ENCODE measurements at regions not wholly inside any gene's neighbourhood (a gene's known extent, or its start where the extent isn't known, plus 50 kb on each side); places are given as distances from the start of the nearest gene placed in this dataset.

DNA sequence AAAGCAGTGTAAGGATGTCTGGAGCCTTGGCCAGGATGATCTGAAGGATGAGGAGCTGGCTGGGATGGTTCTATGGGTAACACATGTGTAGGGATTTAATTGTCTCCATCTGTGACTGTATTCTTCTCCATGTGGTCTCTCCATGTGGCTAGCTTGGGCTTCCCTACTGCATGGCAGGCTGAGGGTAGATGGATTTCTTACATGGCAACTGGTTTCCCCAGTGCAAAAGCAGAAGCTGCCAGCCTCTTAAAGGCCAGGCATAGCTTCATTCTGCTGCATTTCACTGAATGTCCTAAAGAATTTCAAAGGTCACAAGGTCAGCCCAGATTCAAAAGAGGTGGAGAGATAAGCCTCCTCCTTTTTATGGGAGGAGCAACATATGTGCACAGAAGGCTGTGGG is 61.7 kb downstream of the XCL2 start:
- Histone ChIP-seq H3K4me2 (ENCODE audit: low read depth, low read length) (no peak overlapping the region), H3K9ac (ENCODE audit: insufficient read depth, low read depth, low read length) (no peak overlapping the region), H3K27me3 (ENCODE audit: control insufficient read depth in 1 of 2, insufficient read depth in 2 of 2, low read length in 2 of 2) (no peaks in the 10 kb centered on the region), H3K27ac (ENCODE audit: extremely low read length, insufficient read depth, low read length) (no peak overlapping the region), H2AFZ (ENCODE audit: low read length) (no peak overlapping the region), H3K79me2 (ENCODE audit: insufficient read depth, low read length) (peaks cover 2% of the 10 kb centered on the region), H3K36me3 (replicated peaks in 1 of 2; ENCODE audit: control insufficient read depth in 1 of 2, insufficient read depth in 2 of 2, low read length in 2 of 2) (0 out of 5 replicates have a peak, but pooled peaks cover 1 to 6% of the 10 kb centered on the region in 2 experiments), H3K4me3 (replicated peaks in 1 of 3; ENCODE audit: insufficient read depth in 1 of 3, low read depth in 2 of 3, low read length in 3 of 3) (no peak overlapping the region), H4K20me1 (ENCODE audit: insufficient read depth, low read length) (no peaks in the 10 kb centered on the region), H3K9me3 (ENCODE audit: low read length) (no peaks in the 10 kb centered on the region), H3K4me1 (ENCODE audit: insufficient read depth, low read length) (peaks cover 50% of the 10 kb centered on the region)
- peak; percentile 26 for FAIRE-seq
- in situ Hi-C loops (cut with HindIII; ENCODE audit: extremely low pct_ligation_motif_present, low pct_unique_long_range_greater_than_20kb) (no loop called here), intact Hi-C loops (cut with micrococcal nuclease; ENCODE audit: unreplicated experiment) (no loop called here)
- ChIA-PET POLR2A (interaction anchor here (2.0 kb wide), 2 partner anchors 9 to 14 kb away, joined by 5 to 7 read pairs; no protein-coding TSS in a partner anchor), CTCF (ENCODE audit: low intra/inter-chr PET ratio, low total read pairs) (no interaction called here)
- BruUV-seq (replicated peaks): no TSS peak
- DNase-seq (ENCODE audit: low spot score): peak; percentile 66
- ATAC-seq: no peak
- TF ChIP-seq NR2F6 (IDR thresholded peaks at IDR 0.05) (peak; percentile 78), NR2F6 (CRISPR knock-in tag; IDR thresholded peaks at IDR 0.05) (peak; percentile 71), PPARG (CRISPR knock-in tag; conservative IDR thresholded peaks at IDR 0.05) (no peak), TEAD3 (CRISPR knock-in tag; optimal IDR thresholded peaks at IDR 0.05; ENCODE audit: borderline replicate concordance) (peak; percentile 13), YY1 (IDR thresholded peaks at IDR 0.05; ENCODE audit: insufficient read depth, insufficient replicate concordance, low read depth, low read length) (no peak), NR2F1 (CRISPR knock-in tag; IDR thresholded peaks at IDR 0.05) (0 out of 4 replicates have a peak, but pooled peaks of 1 of the 2 experiments have one; percentile 19), ZNF441 (CRISPR knock-in tag; IDR thresholded peaks at IDR 0.05; ENCODE audit: borderline replicate concordance) (no peak), ZHX1 (CRISPR knock-in tag; IDR thresholded peaks at IDR 0.05; ENCODE audit: low read depth) (no peak)
- TF ChIP-seq, protein P1, sequence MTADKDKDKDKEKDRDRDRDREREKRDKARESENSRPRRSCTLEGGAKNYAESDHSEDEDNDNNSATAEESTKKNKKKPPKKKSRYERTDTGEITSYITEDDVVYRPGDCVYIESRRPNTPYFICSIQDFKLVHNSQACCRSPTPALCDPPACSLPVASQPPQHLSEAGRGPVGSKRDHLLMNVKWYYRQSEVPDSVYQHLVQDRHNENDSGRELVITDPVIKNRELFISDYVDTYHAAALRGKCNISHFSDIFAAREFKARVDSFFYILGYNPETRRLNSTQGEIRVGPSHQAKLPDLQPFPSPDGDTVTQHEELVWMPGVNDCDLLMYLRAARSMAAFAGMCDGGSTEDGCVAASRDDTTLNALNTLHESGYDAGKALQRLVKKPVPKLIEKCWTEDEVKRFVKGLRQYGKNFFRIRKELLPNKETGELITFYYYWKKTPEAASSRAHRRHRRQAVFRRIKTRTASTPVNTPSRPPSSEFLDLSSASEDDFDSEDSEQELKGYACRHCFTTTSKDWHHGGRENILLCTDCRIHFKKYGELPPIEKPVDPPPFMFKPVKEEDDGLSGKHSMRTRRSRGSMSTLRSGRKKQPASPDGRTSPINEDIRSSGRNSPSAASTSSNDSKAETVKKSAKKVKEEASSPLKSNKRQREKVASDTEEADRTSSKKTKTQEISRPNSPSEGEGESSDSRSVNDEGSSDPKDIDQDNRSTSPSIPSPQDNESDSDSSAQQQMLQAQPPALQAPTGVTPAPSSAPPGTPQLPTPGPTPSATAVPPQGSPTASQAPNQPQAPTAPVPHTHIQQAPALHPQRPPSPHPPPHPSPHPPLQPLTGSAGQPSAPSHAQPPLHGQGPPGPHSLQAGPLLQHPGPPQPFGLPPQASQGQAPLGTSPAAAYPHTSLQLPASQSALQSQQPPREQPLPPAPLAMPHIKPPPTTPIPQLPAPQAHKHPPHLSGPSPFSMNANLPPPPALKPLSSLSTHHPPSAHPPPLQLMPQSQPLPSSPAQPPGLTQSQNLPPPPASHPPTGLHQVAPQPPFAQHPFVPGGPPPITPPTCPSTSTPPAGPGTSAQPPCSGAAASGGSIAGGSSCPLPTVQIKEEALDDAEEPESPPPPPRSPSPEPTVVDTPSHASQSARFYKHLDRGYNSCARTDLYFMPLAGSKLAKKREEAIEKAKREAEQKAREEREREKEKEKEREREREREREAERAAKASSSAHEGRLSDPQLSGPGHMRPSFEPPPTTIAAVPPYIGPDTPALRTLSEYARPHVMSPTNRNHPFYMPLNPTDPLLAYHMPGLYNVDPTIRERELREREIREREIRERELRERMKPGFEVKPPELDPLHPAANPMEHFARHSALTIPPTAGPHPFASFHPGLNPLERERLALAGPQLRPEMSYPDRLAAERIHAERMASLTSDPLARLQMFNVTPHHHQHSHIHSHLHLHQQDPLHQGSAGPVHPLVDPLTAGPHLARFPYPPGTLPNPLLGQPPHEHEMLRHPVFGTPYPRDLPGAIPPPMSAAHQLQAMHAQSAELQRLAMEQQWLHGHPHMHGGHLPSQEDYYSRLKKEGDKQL (CRISPR knock-in tag; IDR thresholded peaks at IDR 0.05; ENCODE audit: low read depth): no peak
- TF ChIP-seq, protein P2, sequence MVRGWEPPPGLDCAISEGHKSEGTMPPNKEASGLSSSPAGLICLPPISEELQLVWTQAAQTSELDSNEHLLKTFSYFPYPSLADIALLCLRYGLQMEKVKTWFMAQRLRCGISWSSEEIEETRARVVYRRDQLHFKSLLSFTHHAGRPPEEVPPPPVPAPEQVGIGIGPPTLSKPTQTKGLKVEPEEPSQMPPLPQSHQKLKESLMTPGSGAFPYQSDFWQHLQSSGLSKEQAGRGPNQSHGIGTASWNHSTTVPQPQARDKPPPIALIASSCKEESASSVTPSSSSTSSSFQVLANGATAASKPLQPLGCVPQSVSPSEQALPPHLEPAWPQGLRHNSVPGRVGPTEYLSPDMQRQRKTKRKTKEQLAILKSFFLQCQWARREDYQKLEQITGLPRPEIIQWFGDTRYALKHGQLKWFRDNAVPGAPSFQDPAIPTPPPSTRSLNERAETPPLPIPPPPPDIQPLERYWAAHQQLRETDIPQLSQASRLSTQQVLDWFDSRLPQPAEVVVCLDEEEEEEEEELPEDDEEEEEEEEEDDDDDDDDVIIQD (CRISPR knock-in tag; IDR thresholded peaks at IDR 0.05; ENCODE audit: low read depth): no peak
- TF ChIP-seq, protein P3, sequence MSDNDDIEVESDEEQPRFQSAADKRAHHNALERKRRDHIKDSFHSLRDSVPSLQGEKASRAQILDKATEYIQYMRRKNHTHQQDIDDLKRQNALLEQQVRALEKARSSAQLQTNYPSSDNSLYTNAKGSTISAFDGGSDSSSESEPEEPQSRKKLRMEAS (IDR thresholded peaks at IDR 0.05): no peak
